ENCODE measurements at regions not wholly inside any gene's neighbourhood (a gene's known extent, or its start where the extent isn't known, plus 50 kb on each side); places are given as distances from the start of the nearest gene placed in this dataset.
"Not testable (repeated sequence)": the region's sequence is repeated elsewhere in the genome, so short reads cannot be mapped to it uniquely, and the experiment has no call there.

DNA sequence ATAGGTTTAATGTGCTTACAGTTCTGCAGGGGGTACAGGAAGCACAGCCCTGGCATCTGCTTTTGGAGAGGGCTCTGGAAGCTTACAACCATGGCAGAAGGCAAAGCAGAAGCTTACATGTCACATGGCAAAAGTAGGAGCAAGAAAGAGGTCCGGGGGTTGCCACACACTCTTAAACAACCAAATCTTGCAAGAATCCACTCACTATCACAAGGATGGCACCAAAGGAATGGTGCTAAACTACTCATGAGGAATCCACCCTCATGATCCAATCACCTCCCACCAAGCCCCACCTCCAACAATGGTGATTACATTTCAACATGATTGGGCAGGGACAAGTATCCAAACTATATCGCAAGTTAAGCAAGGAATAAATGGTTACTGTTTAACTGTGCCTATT is 255.8 kb upstream of the AVPR1A start:
- DNase-seq, result no peak

GRCh38 chr12:63404611-63405010 is 253.6 kb upstream of the AVPR1A start:
- no peak for DNase-seq

- DNase-seq, result no peak
These were observed 252.3 kb upstream of the AVPR1A start for GRCh38 chr12:63403256-63403655.

- DNase-seq, result no peak
These were observed 249.7 kb upstream of the AVPR1A start for GRCh38 chr12:63400718-63401117.

DNA sequence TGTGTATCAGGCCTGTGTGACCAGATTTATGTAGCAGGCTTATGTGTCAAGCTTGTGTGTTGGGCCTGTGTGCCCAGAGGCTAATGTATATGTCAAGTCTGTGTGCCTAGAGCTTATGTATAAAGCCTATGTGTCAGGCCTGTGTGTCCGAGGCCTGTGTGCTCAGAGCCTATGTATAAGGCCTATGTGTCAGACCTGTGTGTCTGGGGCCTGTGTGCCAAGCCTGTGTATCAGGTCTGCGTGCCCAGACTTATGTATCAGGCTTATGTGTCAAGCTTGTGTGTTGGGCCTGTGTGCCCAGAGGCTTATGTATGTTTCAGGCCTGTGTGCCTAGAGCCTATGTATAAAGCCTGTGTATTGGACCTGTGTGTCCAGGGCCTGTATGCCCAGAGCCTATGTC is 249.3 kb upstream of the AVPR1A start:
- DNase-seq, result no peak

- no peak for DNase-seq
These were observed 246.8 kb upstream of the AVPR1A start for GRCh38 chr12:63397807-63398206.

GRCh38 chr12:63396135-63396534 is 245.1 kb upstream of the AVPR1A start:
- no peak for DNase-seq

DNA sequence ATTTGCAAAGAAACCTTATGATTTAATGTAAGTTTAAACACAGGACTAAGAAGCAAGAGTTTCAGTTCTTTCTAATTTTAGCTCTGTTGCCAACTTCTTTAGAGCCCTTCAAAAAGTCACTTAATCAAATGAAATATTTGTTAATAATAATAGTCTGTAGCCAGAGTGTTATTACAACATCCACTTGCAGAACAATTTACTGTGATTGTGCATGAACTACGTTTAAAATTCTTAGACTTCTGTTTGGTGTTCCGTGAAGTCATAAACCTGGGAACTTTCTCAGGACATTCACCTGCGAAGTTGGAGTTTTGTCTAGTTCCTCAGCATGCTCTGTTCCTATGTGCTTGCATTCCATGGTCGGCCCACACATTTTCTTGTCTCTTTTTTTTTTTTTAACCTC is 244.0 kb upstream of the AVPR1A start:
- no peak for DNase-seq

DNA sequence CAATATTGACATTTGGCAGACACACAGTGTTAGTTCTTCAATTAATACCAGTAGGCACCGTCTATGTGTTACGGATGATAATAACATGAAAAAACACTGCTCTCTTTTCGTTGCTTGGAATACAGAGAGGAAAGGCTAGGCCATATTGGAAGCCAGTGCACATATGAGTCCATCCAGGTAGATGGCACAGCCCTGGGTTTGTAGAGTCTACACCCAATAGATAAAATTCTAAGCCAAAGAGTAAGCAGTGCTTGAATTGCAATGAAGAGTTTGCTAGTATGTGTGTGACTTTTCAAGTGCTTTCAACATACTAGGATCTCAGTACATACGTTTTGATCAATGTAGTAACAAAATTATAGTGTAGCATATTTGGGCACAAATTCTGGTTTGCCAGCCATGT is 243.3 kb upstream of the AVPR1A start:
- DNase-seq, result no peak

DNA sequence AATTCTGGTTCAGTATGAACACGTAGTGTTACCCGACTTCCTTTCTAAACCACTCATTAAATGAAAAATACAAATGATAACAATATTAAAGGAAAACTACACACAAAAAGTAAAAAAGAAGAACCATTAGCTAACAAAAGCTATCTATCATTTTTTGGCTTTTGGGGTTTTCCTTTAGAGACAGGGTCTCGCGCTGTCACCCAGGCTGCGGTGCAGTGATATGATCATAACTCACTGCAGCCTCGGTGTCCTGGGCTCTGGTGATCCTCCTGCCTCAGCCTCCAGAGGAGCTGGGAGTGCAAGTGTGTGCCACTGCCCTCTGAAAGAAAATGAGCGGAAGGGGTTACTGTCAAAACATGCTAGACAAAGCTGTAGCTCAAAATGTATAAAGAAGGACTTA is 238.2 kb upstream of the AVPR1A start:
- DNase-seq, result no peak

DNA sequence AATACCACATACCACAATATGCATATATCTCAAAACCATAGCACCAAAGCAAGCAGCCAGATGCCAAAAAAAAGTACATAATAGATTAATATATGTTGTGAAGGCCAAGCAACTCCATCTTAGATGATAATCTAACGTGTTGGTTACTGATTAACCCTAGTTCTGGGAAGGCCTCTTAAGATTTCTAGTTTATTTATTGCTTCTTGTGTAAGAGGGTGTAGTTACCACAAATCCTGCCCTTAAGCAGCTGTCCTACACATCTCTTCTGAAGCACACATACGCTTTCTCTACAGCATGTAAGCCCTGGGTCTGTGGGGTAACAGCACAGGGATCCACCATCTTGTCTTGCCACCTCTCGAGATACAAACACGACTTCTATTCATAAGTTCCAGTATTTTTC is 236.8 kb upstream of the AVPR1A start:
- no peak for DNase-seq

DNA sequence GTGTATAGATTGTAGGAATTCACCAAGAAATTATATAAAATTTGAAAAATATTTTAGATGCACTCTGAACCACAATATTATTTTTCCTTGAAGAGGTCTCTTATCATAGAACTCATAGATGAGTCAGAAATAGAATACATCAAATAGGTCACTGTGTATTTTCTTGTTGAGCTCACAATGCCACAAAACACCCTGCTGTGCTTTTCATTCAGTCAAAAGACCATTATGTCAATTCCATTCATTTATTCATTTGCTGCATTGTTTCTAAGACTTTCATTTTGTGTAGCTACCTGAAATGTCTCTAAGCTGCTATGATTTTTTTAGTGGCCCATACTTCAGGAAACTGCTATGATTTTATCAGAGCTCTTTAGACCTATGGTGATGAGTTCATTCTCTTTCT is 231.9 kb upstream of the AVPR1A start:
- no peak for DNase-seq

DNA sequence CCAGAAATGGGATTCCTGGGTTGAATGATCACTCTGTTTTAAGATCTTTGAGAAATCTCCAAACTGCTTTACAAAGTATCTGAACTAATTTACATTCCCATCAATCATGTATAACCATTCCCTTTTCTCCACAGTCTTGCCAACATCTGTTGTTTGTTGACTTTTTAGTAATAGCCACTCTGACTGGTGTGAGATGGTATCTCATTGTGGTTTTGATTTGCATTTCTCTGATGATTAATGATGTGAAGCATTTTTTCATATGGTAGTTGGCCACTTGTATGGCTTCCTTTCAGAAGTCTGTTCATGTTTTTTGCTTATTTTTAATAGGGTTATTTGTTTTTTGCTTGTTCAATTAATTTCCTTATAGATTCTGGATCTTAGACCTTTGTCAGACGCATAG is 211.8 kb upstream of the AVPR1A start:
- DNase-seq, result no peak

- DNase-seq, result no peak
These were observed 211.2 kb upstream of the AVPR1A start for GRCh38 chr12:63362166-63362565.

DNA sequence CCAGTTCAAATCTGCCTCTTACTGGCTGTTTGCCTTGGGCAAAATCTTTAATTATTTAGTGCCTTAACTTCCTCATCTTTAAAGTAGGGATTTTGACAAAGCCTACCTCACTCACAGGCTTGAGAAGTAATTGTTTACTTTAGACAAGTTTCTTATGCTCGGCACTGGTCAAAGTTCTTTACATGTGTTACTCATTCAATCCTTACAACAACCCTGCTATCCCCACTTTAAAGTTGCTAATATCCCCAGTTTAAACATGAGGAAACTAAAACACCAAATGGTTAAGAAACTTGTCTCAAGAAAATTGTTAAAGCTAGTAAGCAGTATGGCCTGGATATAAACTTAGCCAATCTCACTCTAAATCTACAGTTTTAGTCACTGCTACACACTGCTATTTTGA is 204.0 kb upstream of the AVPR1A start:
- no peak for DNase-seq

- no peak for DNase-seq
These were observed 202.6 kb upstream of the AVPR1A start for GRCh38 chr12:63353559-63353958.

DNA sequence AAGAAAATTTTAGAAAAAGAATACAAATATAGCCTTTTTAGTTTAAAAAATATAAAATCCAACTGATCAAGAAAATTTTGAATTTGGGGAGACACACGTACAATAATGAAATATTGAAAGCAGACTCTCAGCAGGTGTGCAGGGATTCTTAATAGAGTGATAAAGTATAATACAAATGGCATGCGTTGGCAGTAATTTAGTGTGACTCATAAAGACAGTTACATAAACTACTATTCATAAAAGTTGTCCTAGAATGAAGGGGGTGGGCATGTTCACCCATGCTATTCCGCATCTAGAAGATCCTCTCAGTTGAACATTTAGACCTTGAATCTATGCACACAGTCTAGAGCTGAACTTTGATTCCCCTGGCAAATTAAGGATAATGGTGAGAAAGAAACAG is 200.4 kb upstream of the AVPR1A start:
- no peak for DNase-seq

- DNase-seq, result no peak
These were observed 197.6 kb upstream of the AVPR1A start for GRCh38 chr12:63348556-63348955.

- DNase-seq, result not testable (repeated sequence)
These were observed 186.2 kb upstream of the AVPR1A start for GRCh38 chr12:63337158-63337557.

GRCh38 chr12:63326260-63326659 is 175.3 kb upstream of the AVPR1A start:
- no peak for DNase-seq

- DNase-seq, result no peak
These were observed 174.8 kb upstream of the AVPR1A start for GRCh38 chr12:63325757-63326156.

DNA sequence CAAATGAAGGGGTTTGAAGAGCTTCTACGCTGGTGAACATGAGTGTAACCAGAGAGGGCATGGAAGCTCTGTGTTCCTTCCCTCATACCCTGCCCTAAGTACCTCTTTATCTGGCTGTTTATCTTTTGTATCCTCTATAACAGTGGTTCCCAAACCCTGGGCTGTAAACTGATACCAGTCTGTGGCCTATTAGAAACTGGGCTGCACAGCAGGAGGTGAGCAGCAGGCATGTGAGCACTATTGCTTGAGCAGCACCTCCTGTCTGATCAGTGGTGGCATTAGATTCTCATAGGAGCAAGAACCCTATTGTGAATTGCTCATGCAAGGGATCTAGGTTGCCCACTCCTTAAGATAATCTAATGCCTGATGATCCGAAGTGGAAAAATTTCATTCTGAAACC is 172.9 kb upstream of the AVPR1A start:
- no peak for DNase-seq

- DNase-seq, result no peak
These were observed 170.4 kb upstream of the AVPR1A start for GRCh38 chr12:63321373-63321772.

DNA sequence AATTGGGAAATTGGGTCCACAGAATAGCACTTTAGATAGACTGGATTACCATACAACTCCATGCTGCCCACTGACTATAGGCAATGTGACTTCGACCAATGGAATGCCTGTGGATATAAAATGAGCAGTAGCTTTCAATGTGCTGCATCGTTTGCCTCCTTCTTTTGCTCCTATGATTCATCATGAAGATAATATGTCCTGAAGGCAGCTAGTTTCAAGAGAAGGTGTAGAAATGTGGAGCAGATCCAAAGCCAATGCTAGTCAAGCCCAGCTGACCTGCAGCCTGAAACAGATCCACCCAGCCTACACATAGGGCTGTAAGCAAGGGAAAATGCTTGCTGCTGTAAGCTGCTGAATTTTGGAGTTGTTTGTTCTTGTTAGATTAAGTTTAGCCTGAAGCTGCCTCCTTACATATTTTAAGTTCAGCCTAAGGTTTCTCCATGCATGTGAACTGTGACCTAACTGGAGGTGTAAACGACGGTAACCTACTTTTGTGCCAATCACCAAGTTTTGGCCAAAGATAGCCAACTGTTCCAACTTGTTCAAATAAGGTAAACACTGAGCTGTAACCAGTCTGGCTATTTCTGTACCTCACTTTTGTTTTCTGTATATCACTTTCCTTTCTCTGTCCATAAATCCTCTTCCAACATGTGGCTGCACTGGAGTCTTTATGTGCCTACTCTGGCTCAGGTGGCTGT is 169.1 kb upstream of the AVPR1A start:
- no peak for DNase-seq

DNA sequence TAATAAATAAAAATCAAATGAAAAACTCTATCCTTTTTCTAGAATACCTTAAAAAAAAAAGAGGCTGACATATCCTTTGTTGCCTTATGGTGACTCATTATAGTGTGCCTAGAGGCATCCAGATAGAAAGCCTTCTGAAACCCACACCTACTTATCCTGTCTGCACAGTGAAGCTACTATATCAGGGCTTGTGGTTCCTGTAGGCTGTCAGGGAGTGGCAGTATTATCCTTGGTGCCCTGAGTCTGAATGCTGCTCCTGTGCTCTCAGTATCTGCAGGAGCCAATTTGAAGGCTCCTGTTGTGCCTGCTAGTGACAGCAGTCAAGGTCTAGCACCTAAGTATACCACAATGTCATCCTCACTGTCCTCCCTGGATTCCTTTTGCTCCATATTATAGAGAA is 168.4 kb upstream of the AVPR1A start:
- no peak for DNase-seq

GRCh38 chr12:63318933-63319332 is 167.9 kb upstream of the AVPR1A start:
- DNase-seq, result no peak

All from suppressor macrophage treated with lipopolysaccharide for 4 hours (primary cell).